DND-41 (cell line): ENCODE measurements at regions not wholly inside any gene's neighbourhood (a gene's known extent, or its start where the extent isn't known, plus 50 kb on each side); places are given as distances from the start of the nearest gene placed in this dataset.

ENCODE experiments used
- ATAC-seq: fragments of 200-7000 bp; cut with Tn5 transposase; 3 replicates; pipeline ENCODE4 v1.9.1; 2021; ENCODE audit warnings: low read depth; ENCODE audit not compliant: insufficient read depth
- DNase-seq: peaks from one replicate; pipeline ENCODE4 v3.0.0-alpha.2; 2020
- H2AFZ ChIP-seq: 2 replicates; pipeline ENCODE4 v1.6.0; 2012; ENCODE audit warnings: low read depth, low read length
- H3K27ac ChIP-seq: 2 replicates; pipeline ENCODE4 v1.5.1; 2012; ENCODE audit warnings: low read length, inconsistent platforms
- H3K27me3 ChIP-seq: fragments of 200-600 bp; sonication (generic); 2 replicates; pipeline ENCODE4 v1.6.0; 2012; ENCODE audit warnings: low read length, mild to moderate bottlenecking, inconsistent platforms; ENCODE audit not compliant: insufficient read depth, poor library complexity
- H3K36me3 ChIP-seq: 2 replicates; pipeline ENCODE4 v1.5.1; 2012; ENCODE audit warnings: low read length, inconsistent platforms; ENCODE audit not compliant: insufficient read depth
- H3K4me1 ChIP-seq: 2 replicates; pipeline ENCODE4 v1.5.1; 2012; ENCODE audit warnings: mild to moderate bottlenecking, low read length; ENCODE audit not compliant: insufficient read depth
- H3K4me2 ChIP-seq: 2 replicates; pipeline ENCODE4 v1.6.0; 2012; ENCODE audit warnings: mild to moderate bottlenecking, moderate library complexity, low read length, inconsistent platforms; ENCODE audit not compliant: insufficient read depth
- H3K4me3 ChIP-seq, 2 experiments: fragments of 200-600 bp in 1 of 2; shearing (Covaris generic) in 1 of 2; 2 replicates each; pipeline ENCODE4 v1.5.1; 2012 to 2016; ENCODE audit warnings: inconsistent platforms in 2 of 2, low read length in 2 of 2, mild to moderate bottlenecking in 2 of 2, low read depth in 1 of 2, moderate library complexity in 1 of 2
- H3K79me2 ChIP-seq: 2 replicates; pipeline ENCODE4 v1.6.0; 2012; ENCODE audit warnings: low read length, inconsistent platforms; ENCODE audit not compliant: insufficient read depth
- H3K9ac ChIP-seq: 2 replicates; pipeline ENCODE4 v1.6.0; 2012; ENCODE audit warnings: low read depth, mild to moderate bottlenecking, inconsistent platforms, low read length, moderate library complexity
- H3K9me3 ChIP-seq: 2 replicates; pipeline ENCODE4 v1.5.1; 2012; ENCODE audit warnings: low read length, moderate library complexity, mild to moderate bottlenecking, inconsistent platforms; ENCODE audit not compliant: insufficient read depth, severe bottlenecking
- H4K20me1 ChIP-seq: 2 replicates; pipeline ENCODE4 v1.6.0; 2012; ENCODE audit warnings: low read length; ENCODE audit not compliant: insufficient read depth
- CTCF ChIP-seq: IDR thresholded peaks from 2 replicates; pipeline ENCODE4 v1.5.1; 2012; ENCODE audit warnings: borderline replicate concordance, low read length, moderate library complexity, mild to moderate bottlenecking; ENCODE audit not compliant: poor library complexity, severe bottlenecking; ENCODE audit errors: extremely low read depth
- EZH2 ChIP-seq: IDR thresholded peaks from 3 replicates; pipeline ENCODE4 v1.6.1; 2012; ENCODE audit warnings: borderline replicate concordance, low read depth, mild to moderate bottlenecking, moderate library complexity, low read length, inconsistent platforms; ENCODE audit not compliant: severe bottlenecking

GRCh38 chr5:103927739-103928138, 365.1 kb upstream of the NUDT12 start:
- Histone ChIP-seq H3K27ac (no peak overlapping the region), H3K4me2 (no peak overlapping the region)
- no peak for ATAC-seq

GRCh38 chr5:103923616-103924168, 361.1 kb upstream of the NUDT12 start:
- TF ChIP-seq CTCF (no peak), EZH2 (no peak)
- H3K4me3 ChIP-seq = no peak overlapping the region

More at GRCh38 chr5:103927739-103928138, 365.1 kb upstream of the NUDT12 start:
- Histone ChIP-seq H3K36me3 (no peaks in the 10 kb centered on the region), H3K9ac (no peak overlapping the region), H2AFZ (no peak overlapping the region), H3K9me3 (no peaks in the 10 kb centered on the region), H3K4me3 (no peak overlapping the region), H3K4me1 (no peaks in the 10 kb centered on the region), H3K27me3 (no peaks in the 10 kb centered on the region), H4K20me1 (no peaks in the 10 kb centered on the region), H3K79me2 (no peaks in the 10 kb centered on the region)
- DNase-seq = no peak
- no peak for TF ChIP-seq EZH2
- no peak for TF ChIP-seq CTCF

GRCh38 chr5:103919506-103919905, 356.9 kb upstream of the NUDT12 start:
- no peak for DNase-seq
- no peaks in the 10 kb centered on the region for H3K79me2 ChIP-seq
- ATAC-seq = no peak
- no peaks in the 10 kb centered on the region for H3K4me1 ChIP-seq
- no peak overlapping the region for H3K4me2 ChIP-seq
- H3K27ac ChIP-seq = no peak overlapping the region
- no peaks in the 10 kb centered on the region for H4K20me1 ChIP-seq
- H3K4me3 ChIP-seq = no peak overlapping the region
- no peaks in the 10 kb centered on the region for H3K27me3 ChIP-seq
- TF ChIP-seq CTCF (no peak), EZH2 (no peak)
- H3K36me3 ChIP-seq = no peaks in the 10 kb centered on the region
- H3K9ac ChIP-seq = no peak overlapping the region
- no peaks in the 10 kb centered on the region for H3K9me3 ChIP-seq
- no peak overlapping the region for H2AFZ ChIP-seq

More at GRCh38 chr5:103923616-103924168, 361.1 kb upstream of the NUDT12 start:
- H4K20me1 ChIP-seq = no peaks in the 10 kb centered on the region
- H2AFZ ChIP-seq = no peak overlapping the region
- no peaks in the 10 kb centered on the region for H3K27me3 ChIP-seq
- no peaks in the 10 kb centered on the region for H3K9me3 ChIP-seq
- no peak overlapping the region for H3K27ac ChIP-seq
- no peak for DNase-seq
- no peaks in the 10 kb centered on the region for H3K4me1 ChIP-seq
- H3K4me2 ChIP-seq = no peak overlapping the region
- no peaks in the 10 kb centered on the region for H3K79me2 ChIP-seq
- H3K36me3 ChIP-seq = no peaks in the 10 kb centered on the region
- H3K9ac ChIP-seq = no peak overlapping the region
- ATAC-seq = no peak
